Upper lobe of right lung (tissue), 1 donor: ENCODE measurements at regions not wholly inside any gene's neighbourhood (a gene's known extent, or its start where the extent isn't known, plus 50 kb on each side); places are given as distances from the start of the nearest gene placed in this dataset.

Experiments
- ATAC-seq: fragments of 200-7000 bp; cut with Tn5 transposase; one replicate; pipeline ENCODE4 v1.9.1; 2020; ENCODE audit warnings: mild to moderate bottlenecking, moderate library complexity
- DNase-seq: peaks from one replicate; pipeline ENCODE4 v3.0.0-alpha.2; 2020
- H3K27ac ChIP-seq: fragments of 200-600 bp; one replicate; pipeline ENCODE4 v1.8.0; 2022
- H3K27me3 ChIP-seq: fragments of 200-600 bp; one replicate; pipeline ENCODE4 v1.8.0; 2022; ENCODE audit warnings: mild to moderate bottlenecking
- H3K36me3 ChIP-seq: fragments of 200-600 bp; one replicate; pipeline ENCODE4 v1.8.0; 2022
- H3K4me1 ChIP-seq: fragments of 200-600 bp; one replicate; pipeline ENCODE4 v1.8.0; 2022
- H3K4me3 ChIP-seq: fragments of 200-600 bp; one replicate; pipeline ENCODE4 v1.8.0; 2022; ENCODE audit warnings: mild to moderate bottlenecking
- H3K9me3 ChIP-seq: fragments of 200-600 bp; one replicate; pipeline ENCODE4 v1.8.0; 2022
- CTCF ChIP-seq: fragments of 200-600 bp; IDR thresholded peaks from one replicate; pipeline ENCODE4 v1.8.0; 2022; ENCODE audit warnings: antibody characterized with exemption
- intact Hi-C: fragments of 100-400 bp; cut with DNase I; formaldehyde crosslinking; loops from one replicate; pipeline ENCODE4 v1.11.0; 2022
- donor health status: DM: no; HTN: yes; CAD: no; lungs with severe emphysema.

- no peaks in the 10 kb centered on the region for H3K36me3 ChIP-seq
- ATAC-seq, result no peak
- no peak overlapping the region for H3K27ac ChIP-seq
- no peaks in the 10 kb centered on the region for H3K4me1 ChIP-seq
- intact Hi-C loops, result no loop called here
- H3K9me3 ChIP-seq, result no peaks in the 10 kb centered on the region
- no peak for DNase-seq
- H3K4me3 ChIP-seq, result no peak overlapping the region
- H3K27me3 ChIP-seq, result no peaks in the 10 kb centered on the region
- TF ChIP-seq CTCF, result no peak
These were observed 62.7 kb upstream of the GRAMD2B start for GRCh38 chr5:126360467-126360866.

GRCh38 chr5:126363658-126364057 is 59.6 kb upstream of the GRAMD2B start:
- Histone ChIP-seq H3K36me3 (no peaks in the 10 kb centered on the region), H3K27ac (no peak overlapping the region), H3K4me1 (no peaks in the 10 kb centered on the region), H3K9me3 (no peaks in the 10 kb centered on the region), H3K4me3 (no peak overlapping the region), H3K27me3 (no peaks in the 10 kb centered on the region)
- ATAC-seq, result no peak
- DNase-seq, result no peak
- TF ChIP-seq CTCF, result no peak
- intact Hi-C loops, result no loop called here

- Histone ChIP-seq H3K9me3 (no peaks in the 10 kb centered on the region), H3K27me3 (no peaks in the 10 kb centered on the region), H3K4me3 (no peak overlapping the region), H3K27ac (no peak overlapping the region), H3K4me1 (no peaks in the 10 kb centered on the region), H3K36me3 (no peaks in the 10 kb centered on the region)
- DNase-seq (no peak), ATAC-seq (no peak)
- intact Hi-C loops, result no loop called here
- TF ChIP-seq CTCF, result no peak
These were observed 58.9 kb upstream of the GRAMD2B start for GRCh38 chr5:126364206-126364902.

GRCh38 chr5:126365446-126366198 is 57.6 kb upstream of the GRAMD2B start:
- ATAC-seq (no peak), DNase-seq (no peak)
- intact Hi-C loops, result no loop called here
- no peak overlapping the region for H3K27ac ChIP-seq
- no peak overlapping the region for H3K4me3 ChIP-seq
- TF ChIP-seq CTCF, result no peak
- no peaks in the 10 kb centered on the region for H3K27me3 ChIP-seq
- H3K9me3 ChIP-seq, result no peaks in the 10 kb centered on the region
- no peaks in the 10 kb centered on the region for H3K4me1 ChIP-seq
- no peaks in the 10 kb centered on the region for H3K36me3 ChIP-seq

- H3K4me1 ChIP-seq, result no peaks in the 10 kb centered on the region
- no peaks in the 10 kb centered on the region for H3K27me3 ChIP-seq
- DNase-seq (no peak), ATAC-seq (no peak)
- intact Hi-C loops, result no loop called here
- TF ChIP-seq CTCF, result no peak
- no peaks in the 10 kb centered on the region for H3K36me3 ChIP-seq
- H3K27ac ChIP-seq, result no peak overlapping the region
- H3K9me3 ChIP-seq, result no peaks in the 10 kb centered on the region
- H3K4me3 ChIP-seq, result no peak overlapping the region
These were observed 57.0 kb upstream of the GRAMD2B start for GRCh38 chr5:126366199-126366560.
